Vagina (tissue), 2 donors: ENCODE measurements at regions not wholly inside any gene's neighbourhood (a gene's known extent, or its start where the extent isn't known, plus 50 kb on each side); places are given as distances from the start of the nearest gene placed in this dataset.

Experiments used
- CTCF ChIP-seq, 3 experiments: fragments of 450-650 bp in 2 of 3; fragments of 200-600 bp in 1 of 3; sonication (generic) in 1 of 3; IDR thresholded peaks; one replicate each; pipeline ENCODE4 v1.5.1; 2017 to 2019; ENCODE audit warnings: antibody characterized with exemption in 3 of 3, mild to moderate bottlenecking in 2 of 3, moderate library complexity in 2 of 3
- POLR2A ChIP-seq, 2 donors: fragments of 450-650 bp; IDR thresholded peaks; one replicate each; pipeline ENCODE4 v1.6.1; 2017; ENCODE audit warnings: antibody characterized with exemption in 2 of 2, mild to moderate bottlenecking in 2 of 2, moderate library complexity in 2 of 2

DNA sequence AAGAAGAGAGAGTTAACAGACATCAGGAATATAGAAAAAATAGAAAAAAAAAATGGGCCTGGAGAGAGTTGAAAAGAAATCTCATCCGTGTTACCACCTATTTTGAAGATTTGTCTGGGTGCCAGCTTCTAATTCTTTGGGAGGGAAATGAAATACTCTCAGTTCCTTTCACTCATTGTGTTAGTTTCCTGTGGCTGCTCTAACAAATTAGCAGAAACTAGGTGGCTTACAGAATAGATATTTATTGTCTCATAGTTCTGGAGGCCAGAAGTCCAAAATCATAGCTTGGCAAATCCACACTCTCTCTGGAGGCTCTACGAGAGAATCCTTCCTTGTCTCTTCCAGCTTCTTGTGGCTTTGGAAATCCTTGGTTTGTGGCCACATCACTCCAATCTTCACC is 225.1 kb upstream of the BTBD3 start:
- no peak for TF ChIP-seq CTCF (IDR thresholded peaks at IDR 0.05)
- no peak for TF ChIP-seq POLR2A (IDR thresholded peaks at IDR 0.05)
